ENCODE measurements at regions not wholly inside any gene's neighbourhood (a gene's known extent, or its start where the extent isn't known, plus 50 kb on each side); places are given as distances from the start of the nearest gene placed in this dataset.

DNA sequence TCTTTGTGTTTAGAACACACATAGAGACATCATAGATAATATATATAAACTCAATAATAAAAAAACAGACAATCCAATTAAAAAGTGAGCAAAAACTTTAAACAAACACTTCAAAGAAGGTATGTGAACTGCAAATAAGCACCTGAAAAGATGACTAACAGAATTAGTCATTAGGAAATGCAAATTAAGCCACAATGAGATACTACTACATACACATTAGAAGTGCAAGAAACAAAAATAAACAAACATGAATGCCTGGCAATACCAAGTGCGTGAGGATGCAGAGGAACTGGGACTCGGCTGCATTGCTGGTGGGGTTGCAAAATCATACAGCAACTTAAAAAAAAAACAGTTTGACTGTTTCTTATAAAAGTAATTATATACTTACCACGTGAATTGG, 799.0 kb downstream of the KCNJ2 start:
- TF ChIP-seq MYC (IDR thresholded peaks at IDR 0.05; ENCODE audit: low read depth, low read length) (no peak), CTCF (IDR thresholded peaks at IDR 0.05; ENCODE audit: extremely low read depth in 1 of 2, insufficient read depth in 1 of 2, low read depth in 1 of 2, low read length in 2 of 2) (no peak), POLR2AphosphoS5 (IDR thresholded peaks at IDR 0.05; ENCODE audit: insufficient read depth, low read depth, low read length) (no peak)

Measured in endothelial cell of umbilical vein (primary cell).